ENCODE measurements at regions not wholly inside any gene's neighbourhood (a gene's known extent, or its start where the extent isn't known, plus 50 kb on each side); places are given as distances from the start of the nearest gene placed in this dataset.

- no peak overlapping the region for H3K4me3 ChIP-seq (replicated peaks in 1 of 4; ENCODE audit: control extremely low read depth in 1 of 4, insufficient read depth in 1 of 4, low read depth in 3 of 4, low read length in 4 of 4)
- no peaks in the 10 kb centered on the region for H3K79me2 ChIP-seq (ENCODE audit: control insufficient read depth, insufficient read depth, low read length)
- TF ChIP-seq CTCF (conservative IDR thresholded peaks at IDR 0.05 in 1 of 2, IDR thresholded peaks at IDR 0.05 in 1 of 2; ENCODE audit: low read depth in 1 of 2, low read length in 2 of 2) (no peak), EZH2 (IDR thresholded peaks at IDR 0.05; ENCODE audit: low read length, missing control alignments) (no peak)
- no peak overlapping the region for H3K4me2 ChIP-seq (ENCODE audit: extremely low read depth, insufficient read depth, low read length)
- no peaks in the 10 kb centered on the region for H4K20me1 ChIP-seq (ENCODE audit: control insufficient read depth, extremely low read depth, insufficient read depth, low read length)
- H3K36me3 ChIP-seq (ENCODE audit: control insufficient read depth, insufficient read depth, low read length) = no peaks in the 10 kb centered on the region
- H3K27ac ChIP-seq (ENCODE audit: insufficient read depth, low read length) = no peak overlapping the region
- DNase-seq (ENCODE audit: low read depth in 2 of 2) = no peak
- H3K4me1 ChIP-seq (ENCODE audit: control insufficient read depth, extremely low read depth, insufficient read depth, low read length) = no peaks in the 10 kb centered on the region
- no peak overlapping the region for H3K9ac ChIP-seq (ENCODE audit: insufficient read depth, low read length)
- H3K9me3 ChIP-seq (ENCODE audit: control insufficient read depth, insufficient read depth, low read depth, low read length) = no peaks in the 10 kb centered on the region
- no peak overlapping the region for H2AFZ ChIP-seq (ENCODE audit: low read length)
- H3K27me3 ChIP-seq (ENCODE audit: control insufficient read depth, insufficient read depth, low read length) = no peaks in the 10 kb centered on the region
Observed at GRCh38 chr2:128681507-128681906, 362.8 kb upstream of the HS6ST1 start.

- H3K4me3 ChIP-seq (replicated peaks in 1 of 4; ENCODE audit: control extremely low read depth in 1 of 4, insufficient read depth in 1 of 4, low read depth in 3 of 4, low read length in 4 of 4) = no peak overlapping the region
- no peaks in the 10 kb centered on the region for H3K4me1 ChIP-seq (ENCODE audit: control insufficient read depth, extremely low read depth, insufficient read depth, low read length)
- H3K27me3 ChIP-seq (ENCODE audit: control insufficient read depth, insufficient read depth, low read length) = no peaks in the 10 kb centered on the region
- no peaks in the 10 kb centered on the region for H4K20me1 ChIP-seq (ENCODE audit: control insufficient read depth, extremely low read depth, insufficient read depth, low read length)
- no peak for DNase-seq (ENCODE audit: low read depth in 2 of 2)
- H3K9ac ChIP-seq (ENCODE audit: insufficient read depth, low read length) = no peak overlapping the region
- no peak overlapping the region for H3K27ac ChIP-seq (ENCODE audit: insufficient read depth, low read length)
- H2AFZ ChIP-seq (ENCODE audit: low read length) = no peak overlapping the region
- H3K4me2 ChIP-seq (ENCODE audit: extremely low read depth, insufficient read depth, low read length) = no peak overlapping the region
- H3K36me3 ChIP-seq (ENCODE audit: control insufficient read depth, insufficient read depth, low read length) = no peaks in the 10 kb centered on the region
- H3K79me2 ChIP-seq (ENCODE audit: control insufficient read depth, insufficient read depth, low read length) = no peaks in the 10 kb centered on the region
- TF ChIP-seq EZH2 (IDR thresholded peaks at IDR 0.05; ENCODE audit: low read length, missing control alignments) (no peak), CTCF (conservative IDR thresholded peaks at IDR 0.05 in 1 of 2, IDR thresholded peaks at IDR 0.05 in 1 of 2; ENCODE audit: low read depth in 1 of 2, low read length in 2 of 2) (no peak)
- no peaks in the 10 kb centered on the region for H3K9me3 ChIP-seq (ENCODE audit: control insufficient read depth, insufficient read depth, low read depth, low read length)
Observed at GRCh38 chr2:128682266-128682665, 363.6 kb upstream of the HS6ST1 start.

- Histone ChIP-seq H4K20me1 (ENCODE audit: control insufficient read depth, extremely low read depth, insufficient read depth, low read length) (no peaks in the 10 kb centered on the region), H3K79me2 (ENCODE audit: control insufficient read depth, insufficient read depth, low read length) (no peaks in the 10 kb centered on the region), H3K36me3 (ENCODE audit: control insufficient read depth, insufficient read depth, low read length) (no peaks in the 10 kb centered on the region), H3K9me3 (ENCODE audit: control insufficient read depth, insufficient read depth, low read depth, low read length) (no peaks in the 10 kb centered on the region), H3K4me1 (ENCODE audit: control insufficient read depth, extremely low read depth, insufficient read depth, low read length) (no peaks in the 10 kb centered on the region), H2AFZ (ENCODE audit: low read length) (no peak overlapping the region), H3K4me3 (replicated peaks in 1 of 4; ENCODE audit: control extremely low read depth in 1 of 4, insufficient read depth in 1 of 4, low read depth in 3 of 4, low read length in 4 of 4) (no peak overlapping the region), H3K4me2 (ENCODE audit: extremely low read depth, insufficient read depth, low read length) (no peak overlapping the region), H3K27ac (ENCODE audit: insufficient read depth, low read length) (no peak overlapping the region), H3K9ac (ENCODE audit: insufficient read depth, low read length) (no peak overlapping the region), H3K27me3 (ENCODE audit: control insufficient read depth, insufficient read depth, low read length) (no peaks in the 10 kb centered on the region)
- TF ChIP-seq EZH2 (IDR thresholded peaks at IDR 0.05; ENCODE audit: low read length, missing control alignments) (no peak), CTCF (conservative IDR thresholded peaks at IDR 0.05 in 1 of 2, IDR thresholded peaks at IDR 0.05 in 1 of 2; ENCODE audit: low read depth in 1 of 2, low read length in 2 of 2) (no peak)
- DNase-seq (ENCODE audit: low read depth in 2 of 2) = no peak
Observed at GRCh38 chr2:128682729-128683284, 364.1 kb upstream of the HS6ST1 start.
